DOHH2 (cell line): ENCODE measurements at regions not wholly inside any gene's neighbourhood (a gene's known extent, or its start where the extent isn't known, plus 50 kb on each side); places are given as distances from the start of the nearest gene placed in this dataset.

Experiments used
- H3F3A ChIP-seq: fragments of 200-600 bp; sonication (generic), shearing (Covaris generic); 2 replicates; pipeline ENCODE4 v1.6.0; 2016; ENCODE audit warnings: antibody characterized with exemption, mild to moderate bottlenecking; ENCODE audit not compliant: control insufficient read depth, insufficient read depth
- H3K27ac ChIP-seq: fragments of 200-600 bp; sonication (generic); 2 replicates; pipeline ENCODE4 v1.5.1; 2014; ENCODE audit warnings: low read depth, mild to moderate bottlenecking, low read length, moderate library complexity
- H3K27me3 ChIP-seq: fragments of 200-600 bp; sonication (generic); 2 replicates; pipeline ENCODE4 v1.6.1; 2014; ENCODE audit warnings: mild to moderate bottlenecking, low read length, mixed read lengths; ENCODE audit not compliant: control insufficient read depth
- H3K36me3 ChIP-seq: fragments of 200-600 bp; sonication (generic); 2 replicates; pipeline ENCODE4 v1.6.1; 2014; ENCODE audit warnings: mild to moderate bottlenecking, low read length, moderate library complexity, mixed read lengths; ENCODE audit not compliant: control insufficient read depth
- H3K4me1 ChIP-seq: fragments of 200-600 bp; sonication (generic); 2 replicates; pipeline ENCODE4 v1.6.1; 2014; ENCODE audit warnings: mild to moderate bottlenecking, low read length, mixed read lengths; ENCODE audit not compliant: control insufficient read depth
- H3K4me2 ChIP-seq: fragments of 200-600 bp; sonication (generic); 2 replicates; pipeline ENCODE4 v1.6.0; 2014; ENCODE audit warnings: mild to moderate bottlenecking, low read length, moderate library complexity
- H3K4me3 ChIP-seq: fragments of 200-600 bp; sonication (generic); 2 replicates; pipeline ENCODE4 v1.5.1; 2014; ENCODE audit warnings: mild to moderate bottlenecking, low read length, mixed read lengths
- H3K79me2 ChIP-seq: fragments of 200-600 bp; sonication (generic); 2 replicates; pipeline ENCODE4 v1.6.1; 2014; ENCODE audit warnings: mild to moderate bottlenecking, low read length, mixed read lengths; ENCODE audit not compliant: control insufficient read depth
- H3K9me2 ChIP-seq: fragments of 200-600 bp; sonication (generic); replicated peaks from 2 replicates; pipeline ENCODE4 v1.6.1; 2014; ENCODE audit warnings: mild to moderate bottlenecking, low read length, mixed read lengths; ENCODE audit not compliant: control insufficient read depth
- H3K9me3 ChIP-seq: fragments of 200-600 bp; sonication (generic); 2 replicates; pipeline ENCODE4 v1.6.1; 2014; ENCODE audit warnings: antibody characterized with exemption, low read length, mixed read lengths; ENCODE audit not compliant: control insufficient read depth, insufficient read depth
- H4K20me1 ChIP-seq: fragments of 200-600 bp; sonication (generic); 2 replicates; pipeline ENCODE4 v1.6.0; 2014; ENCODE audit warnings: low read depth, mild to moderate bottlenecking, antibody characterized with exemption, low read length, moderate library complexity; ENCODE audit not compliant: control insufficient read depth, insufficient read depth
- EZH2phosphoT487 ChIP-seq: fragments of 200-600 bp; sonication (generic); IDR thresholded peaks from 2 replicates; pipeline ENCODE4 v1.6.1; 2017; ENCODE audit warnings: borderline replicate concordance, mild to moderate bottlenecking, antibody characterized with exemption, low read length, moderate library complexity, mixed read lengths
- TF ChIP-seq, protein P1 (sequence below): fragments of 200-600 bp; sonication (generic); IDR thresholded peaks from one replicate; pipeline ENCODE4 v1.5.1; 2014; ENCODE audit warnings: antibody characterized with exemption, mild to moderate bottlenecking, low read depth, low read length; ENCODE audit not compliant: poor library complexity, severe bottlenecking

DNA sequence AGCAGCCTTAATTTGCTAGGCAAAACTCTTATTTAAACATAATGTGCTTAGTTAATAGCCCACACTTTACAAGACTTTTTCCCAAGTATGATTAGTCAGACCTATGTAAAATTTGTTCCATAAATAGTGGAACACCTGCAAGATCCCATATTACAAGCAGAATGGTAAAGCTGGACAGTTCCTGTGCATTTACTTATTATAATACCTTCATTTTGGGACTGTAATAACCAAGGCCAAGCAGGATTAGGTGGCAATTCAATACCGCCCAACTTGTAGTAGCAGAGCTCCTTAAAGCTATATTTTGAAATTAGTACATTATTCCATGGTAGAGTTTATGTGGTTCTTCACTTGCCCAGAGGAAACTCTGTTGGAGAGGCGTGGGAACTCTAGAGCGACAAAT lies 431.5 kb upstream of the MMADHC start:
- H3K9me3 ChIP-seq, result no peaks in the 10 kb centered on the region
- H3K4me1 ChIP-seq, result no peaks in the 10 kb centered on the region
- H4K20me1 ChIP-seq, result no peaks in the 10 kb centered on the region
- no peak overlapping the region for H3K4me3 ChIP-seq
- H3F3A ChIP-seq, result no peaks in the 10 kb centered on the region
- no peaks in the 10 kb centered on the region for H3K79me2 ChIP-seq
- no peak overlapping the region for H3K4me2 ChIP-seq
- no peaks in the 10 kb centered on the region for H3K36me3 ChIP-seq
- no peak overlapping the region for H3K27ac ChIP-seq
- no peaks in the 10 kb centered on the region for H3K27me3 ChIP-seq
- H3K9me2 ChIP-seq, result no peaks in the 10 kb centered on the region
- no peak for TF ChIP-seq EZH2phosphoT487
- TF ChIP-seq, protein P1, sequence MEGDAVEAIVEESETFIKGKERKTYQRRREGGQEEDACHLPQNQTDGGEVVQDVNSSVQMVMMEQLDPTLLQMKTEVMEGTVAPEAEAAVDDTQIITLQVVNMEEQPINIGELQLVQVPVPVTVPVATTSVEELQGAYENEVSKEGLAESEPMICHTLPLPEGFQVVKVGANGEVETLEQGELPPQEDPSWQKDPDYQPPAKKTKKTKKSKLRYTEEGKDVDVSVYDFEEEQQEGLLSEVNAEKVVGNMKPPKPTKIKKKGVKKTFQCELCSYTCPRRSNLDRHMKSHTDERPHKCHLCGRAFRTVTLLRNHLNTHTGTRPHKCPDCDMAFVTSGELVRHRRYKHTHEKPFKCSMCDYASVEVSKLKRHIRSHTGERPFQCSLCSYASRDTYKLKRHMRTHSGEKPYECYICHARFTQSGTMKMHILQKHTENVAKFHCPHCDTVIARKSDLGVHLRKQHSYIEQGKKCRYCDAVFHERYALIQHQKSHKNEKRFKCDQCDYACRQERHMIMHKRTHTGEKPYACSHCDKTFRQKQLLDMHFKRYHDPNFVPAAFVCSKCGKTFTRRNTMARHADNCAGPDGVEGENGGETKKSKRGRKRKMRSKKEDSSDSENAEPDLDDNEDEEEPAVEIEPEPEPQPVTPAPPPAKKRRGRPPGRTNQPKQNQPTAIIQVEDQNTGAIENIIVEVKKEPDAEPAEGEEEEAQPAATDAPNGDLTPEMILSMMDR, result no peak

DNA sequence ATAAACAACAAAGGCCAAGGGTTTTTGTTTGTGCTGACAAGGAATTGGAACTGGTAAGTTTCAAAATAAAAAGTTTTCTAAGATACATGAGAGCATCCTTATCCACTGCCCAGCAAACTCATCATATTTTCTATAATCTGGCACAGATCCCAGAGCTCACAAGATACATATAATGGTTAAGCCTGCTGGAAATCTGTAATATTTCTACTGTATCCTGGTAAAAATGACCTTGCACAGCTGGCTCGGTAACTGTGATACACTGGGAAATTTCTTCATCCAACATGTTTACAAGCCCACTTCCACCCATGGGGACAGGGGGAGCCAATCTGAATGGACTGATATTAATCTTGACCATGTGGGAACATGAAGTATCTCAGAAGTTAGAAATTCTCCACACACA lies 425.4 kb upstream of the MMADHC start:
- no peaks in the 10 kb centered on the region for H3K79me2 ChIP-seq
- H3K9me2 ChIP-seq, result no peaks in the 10 kb centered on the region
- H3K9me3 ChIP-seq, result no peaks in the 10 kb centered on the region
- H3K4me3 ChIP-seq, result no peak overlapping the region
- H3F3A ChIP-seq, result no peaks in the 10 kb centered on the region
- no peaks in the 10 kb centered on the region for H3K36me3 ChIP-seq
- H3K27ac ChIP-seq, result no peak overlapping the region
- no peaks in the 10 kb centered on the region for H4K20me1 ChIP-seq
- no peak overlapping the region for H3K4me2 ChIP-seq
- no peaks in the 10 kb centered on the region for H3K27me3 ChIP-seq
- TF ChIP-seq, protein P1, result no peak
- TF ChIP-seq EZH2phosphoT487, result no peak
- no peaks in the 10 kb centered on the region for H3K4me1 ChIP-seq

DNA sequence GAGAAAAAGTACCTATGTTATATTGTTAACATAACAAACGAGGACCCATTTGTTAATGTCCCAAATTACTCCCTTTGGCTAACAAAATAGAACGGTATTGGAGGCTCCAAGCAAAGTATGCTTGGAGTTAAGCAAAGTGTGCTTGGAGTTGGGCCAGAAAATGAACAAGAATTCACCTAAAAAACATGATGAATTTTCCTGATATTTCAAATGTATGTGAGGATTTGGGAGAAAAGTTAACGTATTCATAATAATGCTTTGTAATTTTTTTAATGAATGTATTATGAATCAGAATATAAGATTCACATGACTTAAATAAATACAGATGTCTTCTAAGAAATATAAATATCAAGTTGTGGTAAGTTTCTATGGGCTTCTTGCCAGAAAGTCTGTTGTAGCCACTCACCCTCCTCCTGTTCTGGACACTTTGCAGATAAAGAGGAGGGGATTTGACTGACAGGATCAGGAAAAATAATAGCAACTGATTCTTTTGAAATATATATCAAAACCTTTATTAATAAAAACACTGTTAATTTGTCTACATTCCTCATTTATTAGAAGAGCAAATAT lies 423.7 kb upstream of the MMADHC start:
- Histone ChIP-seq H3K9me3 (no peaks in the 10 kb centered on the region), H3K4me2 (no peak overlapping the region), H3K9me2 (no peaks in the 10 kb centered on the region), H3F3A (no peaks in the 10 kb centered on the region), H3K4me3 (no peak overlapping the region), H3K4me1 (no peaks in the 10 kb centered on the region), H4K20me1 (no peaks in the 10 kb centered on the region), H3K27ac (no peak overlapping the region), H3K27me3 (no peaks in the 10 kb centered on the region), H3K79me2 (no peaks in the 10 kb centered on the region), H3K36me3 (no peaks in the 10 kb centered on the region)
- TF ChIP-seq, protein P1, result no peak
- TF ChIP-seq EZH2phosphoT487, result no peak

DNA sequence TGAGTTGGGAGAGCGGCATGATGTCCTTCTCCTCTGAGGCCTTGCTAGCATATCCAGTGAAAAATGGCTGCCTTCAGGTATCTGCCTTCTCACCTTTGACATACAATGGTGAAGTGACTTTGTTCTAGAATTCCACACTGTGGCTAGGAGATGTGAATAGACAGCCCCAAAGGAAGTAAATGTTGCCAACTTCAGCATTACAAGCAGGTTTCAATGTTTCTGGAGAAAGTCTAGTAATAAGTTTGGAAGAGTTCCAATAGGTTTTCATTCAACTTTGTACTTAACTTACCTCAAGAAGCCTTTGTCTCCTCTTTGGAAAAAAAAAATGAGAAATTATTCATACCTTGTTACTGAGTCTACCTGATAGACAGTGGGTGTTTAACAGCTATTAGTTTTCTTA lies 421.3 kb upstream of the MMADHC start:
- Histone ChIP-seq H3K4me1 (no peaks in the 10 kb centered on the region), H3K36me3 (no peaks in the 10 kb centered on the region), H3K27me3 (no peaks in the 10 kb centered on the region), H3K27ac (no peak overlapping the region), H3K4me3 (no peak overlapping the region), H3K9me3 (no peaks in the 10 kb centered on the region), H3K9me2 (no peaks in the 10 kb centered on the region), H3F3A (no peaks in the 10 kb centered on the region), H4K20me1 (no peaks in the 10 kb centered on the region), H3K4me2 (no peak overlapping the region), H3K79me2 (no peaks in the 10 kb centered on the region)
- TF ChIP-seq EZH2phosphoT487, result no peak
- TF ChIP-seq, protein P1, result no peak
